Astrocyte of the spinal cord (primary cell): ENCODE measurements at regions not wholly inside any gene's neighbourhood (a gene's known extent, or its start where the extent isn't known, plus 50 kb on each side); places are given as distances from the start of the nearest gene placed in this dataset.

Source experiments
- DNase-seq: peaks from one replicate; pipeline ENCODE4 v3.0.0; 2011; ENCODE audit warnings: low read depth, low spot score
- H3K4me3 ChIP-seq: 2 replicates; pipeline ENCODE4 v1.5.1; 2011; ENCODE audit warnings: low read depth, mild to moderate bottlenecking, low read length, moderate library complexity
- in situ Hi-C: cut with HindIII; loops from 2 replicates; pipeline ENCODE4 v1.10.0; 2017; ENCODE audit warnings: low sequenced_read_pairs
- TF ChIP-seq, protein P1 (sequence below): IDR thresholded peaks from 2 replicates; pipeline ENCODE4 v1.5.1; 2012; ENCODE audit warnings: low read depth, mild to moderate bottlenecking, low read length, inconsistent platforms

DNA sequence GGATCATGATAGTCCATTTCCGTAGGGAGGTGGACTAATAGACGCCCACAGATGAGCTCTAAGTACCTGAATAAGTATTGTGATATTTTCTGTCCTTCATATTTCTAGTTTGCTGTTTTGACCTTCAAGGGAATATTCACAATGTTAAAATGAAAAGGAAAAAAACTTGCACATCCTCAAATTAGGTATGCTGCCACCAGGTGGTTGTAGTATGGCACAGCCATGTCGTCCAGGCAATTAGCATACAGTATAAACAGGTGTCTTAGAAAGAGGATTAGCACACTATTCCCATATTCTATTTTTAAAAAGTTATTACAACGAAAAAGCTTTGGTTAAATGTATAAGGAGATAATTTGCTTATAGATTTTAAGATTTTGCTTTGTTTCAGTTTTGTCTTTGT lies 802.0 kb downstream of the RPA4 start:
- in situ Hi-C loops: no loop called here
- H3K4me3 ChIP-seq: no peak overlapping the region
- peak; percentile 31 for DNase-seq
- TF ChIP-seq, protein P1, sequence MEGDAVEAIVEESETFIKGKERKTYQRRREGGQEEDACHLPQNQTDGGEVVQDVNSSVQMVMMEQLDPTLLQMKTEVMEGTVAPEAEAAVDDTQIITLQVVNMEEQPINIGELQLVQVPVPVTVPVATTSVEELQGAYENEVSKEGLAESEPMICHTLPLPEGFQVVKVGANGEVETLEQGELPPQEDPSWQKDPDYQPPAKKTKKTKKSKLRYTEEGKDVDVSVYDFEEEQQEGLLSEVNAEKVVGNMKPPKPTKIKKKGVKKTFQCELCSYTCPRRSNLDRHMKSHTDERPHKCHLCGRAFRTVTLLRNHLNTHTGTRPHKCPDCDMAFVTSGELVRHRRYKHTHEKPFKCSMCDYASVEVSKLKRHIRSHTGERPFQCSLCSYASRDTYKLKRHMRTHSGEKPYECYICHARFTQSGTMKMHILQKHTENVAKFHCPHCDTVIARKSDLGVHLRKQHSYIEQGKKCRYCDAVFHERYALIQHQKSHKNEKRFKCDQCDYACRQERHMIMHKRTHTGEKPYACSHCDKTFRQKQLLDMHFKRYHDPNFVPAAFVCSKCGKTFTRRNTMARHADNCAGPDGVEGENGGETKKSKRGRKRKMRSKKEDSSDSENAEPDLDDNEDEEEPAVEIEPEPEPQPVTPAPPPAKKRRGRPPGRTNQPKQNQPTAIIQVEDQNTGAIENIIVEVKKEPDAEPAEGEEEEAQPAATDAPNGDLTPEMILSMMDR: peak; percentile 62

- DNase-seq: no peak
- in situ Hi-C loops: no loop called here
- TF ChIP-seq, protein P1: no peak
- no peak overlapping the region for H3K4me3 ChIP-seq
Observed at GRCh38 chrX:97691901-97692455, 808.3 kb downstream of the RPA4 start.

DNA sequence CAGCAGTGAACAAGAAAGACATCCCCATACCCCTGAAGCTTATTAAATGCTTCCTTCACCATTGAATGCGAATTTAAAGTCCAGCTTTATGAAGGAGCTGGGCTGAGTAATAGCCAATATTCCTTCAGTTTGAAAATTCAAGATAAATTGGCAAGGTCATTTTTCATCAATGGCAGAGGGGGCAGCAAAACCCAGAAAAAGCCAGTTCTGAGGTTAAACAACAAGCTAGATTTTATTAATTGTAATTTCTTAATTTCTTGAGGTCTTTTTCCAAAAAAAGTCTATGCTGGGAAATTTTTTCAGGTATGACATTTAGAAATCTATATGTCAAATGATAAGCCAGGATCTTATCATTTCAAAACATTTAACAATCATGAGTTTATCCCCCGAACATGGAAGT lies 808.9 kb downstream of the RPA4 start:
- TF ChIP-seq, protein P1: no peak
- DNase-seq: no peak
- in situ Hi-C loops: no loop called here
- no peak overlapping the region for H3K4me3 ChIP-seq

DNA sequence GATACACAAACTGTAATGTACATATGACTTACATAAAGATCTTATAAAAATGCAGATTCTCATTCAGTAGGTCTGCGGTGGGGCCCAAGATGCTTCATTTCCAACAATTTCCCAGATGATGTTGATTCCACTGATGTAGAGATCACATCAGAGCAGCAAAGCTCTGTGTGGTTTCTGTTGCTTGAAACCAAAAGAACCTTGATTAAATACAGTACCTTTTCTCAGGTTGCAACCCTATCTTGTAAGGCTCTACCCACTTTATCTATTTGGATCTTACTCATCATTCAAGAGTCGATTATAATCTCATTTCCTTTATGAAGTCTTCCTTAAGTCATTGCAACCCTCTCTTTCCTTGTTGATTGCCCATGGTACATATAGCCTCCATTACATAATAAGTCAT lies 816.8 kb downstream of the RPA4 start:
- DNase-seq: no peak
- H3K4me3 ChIP-seq: no peak overlapping the region
- in situ Hi-C loops: no loop called here
- TF ChIP-seq, protein P1: no peak

DNA sequence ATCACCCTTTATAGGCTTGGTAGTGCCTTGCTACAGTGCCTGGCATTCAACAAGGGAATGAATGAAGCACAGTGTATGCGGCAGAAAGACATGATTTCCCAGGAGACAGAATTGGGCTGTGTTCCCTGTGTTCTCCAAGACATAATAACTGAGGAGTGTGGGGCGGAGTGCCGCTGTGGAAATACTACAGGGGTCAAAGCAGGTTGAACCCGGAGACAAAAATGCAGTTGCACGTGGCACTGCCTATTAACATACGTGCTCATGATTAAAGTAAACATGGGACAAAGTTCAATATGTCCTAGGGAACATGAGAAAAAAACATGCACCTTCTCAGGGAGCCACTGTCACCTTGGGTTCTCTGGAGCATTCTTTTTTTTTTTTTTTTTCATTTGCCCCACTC lies 820.8 kb downstream of the RPA4 start:
- in situ Hi-C loops: no loop called here
- TF ChIP-seq, protein P1: no peak
- no peak overlapping the region for H3K4me3 ChIP-seq
- DNase-seq: no peak

DNA sequence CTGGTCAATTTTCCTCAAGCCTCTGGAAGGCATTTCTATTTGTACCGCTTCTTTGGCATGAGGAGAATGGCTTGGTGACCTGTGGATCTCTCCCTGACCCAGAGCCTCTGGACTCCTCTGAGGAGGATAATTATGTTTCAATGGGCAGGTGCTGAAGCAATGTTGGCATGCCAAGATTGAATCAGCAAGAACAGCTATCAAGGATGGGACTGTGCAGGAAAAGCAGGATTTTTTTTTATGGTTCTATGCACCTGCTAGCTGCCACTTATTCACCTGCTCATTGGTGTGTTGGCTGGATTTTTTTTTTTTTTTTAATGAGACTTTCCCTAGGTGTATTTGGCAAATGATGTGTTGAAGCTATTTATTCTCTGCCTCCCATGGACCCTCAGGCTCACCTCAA lies 821.2 kb downstream of the RPA4 start:
- DNase-seq: no peak
- H3K4me3 ChIP-seq: no peak overlapping the region
- in situ Hi-C loops: no loop called here
- TF ChIP-seq, protein P1: no peak

GRCh38 chrX:97705936-97706335 lies 822.2 kb downstream of the RPA4 start:
- no peak for DNase-seq
- TF ChIP-seq, protein P1: no peak
- in situ Hi-C loops: no loop called here
- H3K4me3 ChIP-seq: no peak overlapping the region
